GM19463 (cell line): ENCODE measurements at regions not wholly inside any gene's neighbourhood (a gene's known extent, or its start where the extent isn't known, plus 50 kb on each side); places are given as distances from the start of the nearest gene placed in this dataset.
"Not testable (repeated sequence)": the region's sequence is repeated elsewhere in the genome, so short reads cannot be mapped to it uniquely, and the experiment has no call there.

Experiments
- ATAC-seq: cut with Tn5 transposase; IDR thresholded peaks from one replicate; pipeline ENCODE4 v1.9.1; 2021; ENCODE audit warnings: mild to moderate bottlenecking, moderate library complexity; ENCODE audit not compliant: unreplicated experiment

GRCh38 chr9:124084087-124084486 lies 72.5 kb downstream of the LHX2 start:
- ATAC-seq = no peak

- ATAC-seq = no peak
These were observed 75.7 kb downstream of the LHX2 start for GRCh38 chr9:124087226-124087625.

GRCh38 chr9:124088476-124088837 lies 76.9 kb downstream of the LHX2 start:
- ATAC-seq = no peak

GRCh38 chr9:124089631-124090488 lies 78.3 kb downstream of the LHX2 start:
- not testable (repeated sequence) for ATAC-seq

- ATAC-seq = no peak
These were observed 86.8 kb downstream of the LHX2 start for GRCh38 chr9:124098141-124098905.

GRCh38 chr9:124099860-124100259 lies 88.3 kb downstream of the LHX2 start:
- ATAC-seq = no peak

GRCh38 chr9:124101215-124101968 lies 89.8 kb downstream of the LHX2 start:
- ATAC-seq = no peak

- ATAC-seq = no peak
These were observed 90.4 kb downstream of the LHX2 start for GRCh38 chr9:124101969-124102345.

GRCh38 chr9:124102363-124102762 lies 90.8 kb downstream of the LHX2 start:
- ATAC-seq = no peak

- no peak for ATAC-seq
These were observed 93.7 kb downstream of the LHX2 start for GRCh38 chr9:124105266-124105665.

- ATAC-seq = no peak
These were observed 96.6 kb downstream of the LHX2 start for GRCh38 chr9:124108216-124108615.

- ATAC-seq = no peak
These were observed 98.8 kb downstream of the LHX2 start for GRCh38 chr9:124110307-124110915.

- no peak for ATAC-seq
These were observed 105.3 kb downstream of the LHX2 start for GRCh38 chr9:124116683-124117363.

- no peak for ATAC-seq
These were observed 107.3 kb downstream of the LHX2 start for GRCh38 chr9:124118894-124119293.

- no peak for ATAC-seq
These were observed 108.7 kb downstream of the LHX2 start for GRCh38 chr9:124120272-124120671.

- no peak for ATAC-seq
These were observed 110.2 kb downstream of the LHX2 start for GRCh38 chr9:124121725-124122124.

- ATAC-seq = no peak
These were observed 110.8 kb downstream of the LHX2 start for GRCh38 chr9:124122321-124122720.

- ATAC-seq = no peak
These were observed 111.4 kb downstream of the LHX2 start for GRCh38 chr9:124122813-124123462.

- ATAC-seq = not testable (repeated sequence)
These were observed 112.1 kb downstream of the LHX2 start for GRCh38 chr9:124123621-124124020.
